Inflammatory macrophage (primary cell): ENCODE measurements at regions not wholly inside any gene's neighbourhood (a gene's known extent, or its start where the extent isn't known, plus 50 kb on each side); places are given as distances from the start of the nearest gene placed in this dataset.
"Not testable (repeated sequence)": the region's sequence is repeated elsewhere in the genome, so short reads cannot be mapped to it uniquely, and the experiment has no call there.

Experiments
- DNase-seq, 2 donors: peaks; one replicate each; pipeline ENCODE4 v3.0.0-alpha.2; 2020 to 2022

GRCh38 chr15:54840621-54841398 is 355.9 kb downstream of the RSL24D1 start:
- no peak for DNase-seq

- no peak for DNase-seq
Observed at GRCh38 chr15:54839379-54839778, 357.4 kb downstream of the RSL24D1 start.

GRCh38 chr15:54836052-54836795 is 360.5 kb downstream of the RSL24D1 start:
- no peak for DNase-seq

DNA sequence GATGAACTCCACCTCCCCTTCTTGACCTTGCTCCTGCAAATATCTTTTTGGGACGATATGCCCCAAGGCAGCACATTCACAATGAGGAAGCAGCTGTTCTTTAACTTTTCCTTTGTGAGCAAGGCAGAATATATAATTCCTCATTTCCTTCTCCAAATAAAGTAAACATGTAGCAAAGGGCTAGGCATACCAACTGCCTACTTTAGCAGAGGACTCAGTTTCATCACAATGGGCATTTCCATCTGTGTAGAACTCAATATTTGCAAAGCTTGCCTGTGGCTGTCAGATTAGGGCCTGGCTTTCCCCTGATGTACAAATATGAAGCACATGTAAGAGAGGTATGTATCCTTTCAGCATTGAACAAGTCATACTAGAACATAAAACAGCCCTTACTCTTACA is 366.9 kb downstream of the RSL24D1 start:
- DNase-seq, result peak in 1 of 2 donors; percentile 11

DNA sequence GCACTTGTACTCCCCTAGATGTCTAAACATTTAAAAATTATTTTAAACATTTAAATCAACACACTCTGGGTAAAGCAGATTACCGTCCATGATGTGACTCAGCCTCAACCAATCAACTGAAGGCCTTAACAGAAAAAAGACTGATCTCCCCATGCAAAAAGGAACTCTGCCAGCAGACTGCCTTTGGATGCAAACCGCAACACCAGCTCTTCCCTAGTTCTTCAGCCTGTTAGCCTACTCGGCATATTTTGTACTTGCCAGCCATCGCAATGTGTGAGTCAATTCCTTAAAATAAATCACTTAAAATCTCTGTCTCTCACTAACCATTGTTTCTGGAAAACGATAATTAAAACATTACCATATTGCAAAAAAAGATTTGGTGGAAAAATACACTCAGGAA is 375.9 kb downstream of the RSL24D1 start:
- DNase-seq, result peak in 1 of 2 donors; percentile 52

GRCh38 chr15:54820098-54820497 is 376.6 kb downstream of the RSL24D1 start:
- DNase-seq, result peak; percentile 41 to 47

DNA sequence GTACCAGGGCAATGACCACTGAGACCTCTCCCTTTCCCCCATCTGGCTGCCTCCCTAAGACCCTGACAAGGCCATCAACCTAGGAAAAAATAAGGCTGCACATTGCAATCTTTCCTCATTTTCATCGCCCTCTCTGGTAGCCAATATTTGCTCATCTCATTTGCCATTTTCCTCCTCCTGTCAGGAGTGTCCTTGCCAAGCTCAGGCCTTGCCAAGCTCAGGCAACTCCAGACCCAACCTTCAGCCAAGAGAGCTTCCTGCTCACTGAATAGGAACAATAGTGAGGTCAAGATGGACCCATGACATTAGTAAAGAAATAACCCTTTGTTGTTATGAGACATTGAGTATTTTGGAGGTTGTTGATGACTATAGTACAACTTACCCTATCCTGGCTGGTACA is 380.3 kb downstream of the RSL24D1 start:
- no peak for DNase-seq

DNA sequence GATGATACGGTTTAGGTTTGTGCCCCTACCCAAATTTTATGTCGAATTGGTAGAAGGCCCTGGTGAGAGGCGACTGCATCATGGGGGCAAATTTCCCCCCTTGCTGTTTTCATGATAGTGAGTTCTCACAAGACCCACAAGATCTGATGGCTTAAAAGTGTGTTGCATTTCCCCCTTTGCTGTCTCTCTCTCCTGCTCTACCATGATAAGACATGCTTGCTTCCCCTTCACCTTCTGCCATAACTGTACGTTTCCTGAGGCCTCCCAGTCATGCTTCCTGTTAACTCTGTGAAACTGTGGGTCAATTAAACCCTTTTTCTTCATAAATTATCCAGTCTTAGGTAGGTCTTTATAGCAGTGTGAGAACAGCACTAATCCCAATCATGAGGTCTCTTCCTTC is 381.2 kb downstream of the RSL24D1 start:
- no peak for DNase-seq

GRCh38 chr15:54812383-54812782 is 384.4 kb downstream of the RSL24D1 start:
- DNase-seq, result no peak

- DNase-seq, result no peak
Observed at GRCh38 chr15:54810496-54810895, 386.2 kb downstream of the RSL24D1 start.

GRCh38 chr15:54810031-54810430 is 386.7 kb downstream of the RSL24D1 start:
- DNase-seq, result no peak

GRCh38 chr15:54808321-54808720 is 388.4 kb downstream of the RSL24D1 start:
- no peak for DNase-seq

DNA sequence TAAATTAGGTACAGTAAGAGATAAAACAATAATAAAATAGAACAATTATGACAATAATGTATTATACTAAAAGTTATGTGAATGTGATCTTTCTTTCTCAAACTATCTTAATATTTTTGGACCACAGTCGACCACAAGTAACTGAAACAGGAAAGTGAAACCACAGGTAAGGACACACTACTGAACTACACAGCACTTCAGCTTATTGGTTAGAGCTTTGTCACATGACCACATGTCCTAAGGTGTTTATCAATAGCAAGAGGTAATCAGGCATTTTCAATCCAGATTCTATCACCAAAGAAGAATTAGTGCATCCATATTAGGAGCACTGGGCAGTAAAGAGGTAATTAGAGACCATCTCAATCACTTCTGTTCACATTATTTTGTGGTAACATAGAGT is 392.8 kb downstream of the RSL24D1 start:
- DNase-seq, result no peak

- DNase-seq, result peak; percentile 86 to 88
Observed at GRCh38 chr15:54803134-54803808, 393.5 kb downstream of the RSL24D1 start.

GRCh38 chr15:54792526-54792925 is 404.2 kb downstream of the RSL24D1 start:
- no peak for DNase-seq

DNA sequence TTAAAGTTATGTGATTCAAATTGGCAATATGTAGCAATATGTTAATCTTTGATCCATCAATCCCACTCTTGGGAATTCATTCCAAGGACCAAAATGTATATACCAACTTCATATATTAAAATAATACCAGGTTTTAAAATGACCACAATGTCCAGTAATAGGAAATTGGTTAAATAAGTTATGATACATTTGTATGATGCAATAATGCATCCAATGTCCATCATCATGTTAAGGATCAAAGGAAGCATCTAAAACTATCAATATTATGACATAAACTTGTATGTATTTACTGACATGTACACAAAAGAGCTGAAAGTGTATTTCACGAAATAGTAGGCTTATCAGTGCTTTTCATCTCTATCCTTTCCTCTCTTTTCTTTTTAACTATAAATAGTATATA is 406.0 kb downstream of the RSL24D1 start:
- no peak for DNase-seq

DNA sequence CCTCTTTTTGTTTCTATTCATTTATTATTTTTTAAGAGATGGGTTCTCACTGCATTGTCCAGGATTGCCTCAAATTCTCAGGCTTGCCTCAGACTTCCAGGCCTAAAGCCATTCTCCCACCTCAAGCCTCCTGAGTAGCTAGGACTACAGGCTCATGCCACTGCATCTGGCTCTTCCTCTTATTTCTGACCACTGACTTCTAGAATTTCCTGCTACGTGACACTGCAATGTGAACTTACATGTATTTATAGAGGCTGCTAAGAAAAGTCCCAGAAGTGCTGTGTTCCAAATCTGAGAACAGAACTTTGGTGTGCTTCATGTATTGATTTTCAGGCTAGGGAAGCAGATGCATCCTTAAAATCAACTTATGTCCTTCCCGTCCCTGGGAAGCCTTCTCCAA is 407.4 kb downstream of the RSL24D1 start:
- DNase-seq, result peak; percentile 44

DNA sequence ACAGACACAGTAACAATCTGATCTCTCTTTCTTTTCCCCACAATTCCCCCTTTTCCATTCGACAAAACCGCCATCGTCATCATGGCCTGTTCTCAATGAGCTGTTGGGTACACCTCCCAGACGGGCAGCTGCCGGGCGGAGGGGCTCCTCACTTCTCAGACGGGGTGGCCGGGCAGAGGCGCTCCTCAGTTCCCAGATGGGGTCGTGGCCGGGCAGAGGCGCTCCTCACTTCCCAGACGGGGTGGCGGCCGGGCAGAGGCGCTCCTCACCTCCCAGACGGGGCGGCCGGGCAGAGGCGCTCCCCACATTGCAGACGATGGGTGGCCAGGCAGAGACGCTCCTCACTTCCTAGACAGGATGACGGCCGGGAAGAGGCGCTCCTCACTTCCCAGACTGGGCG is 415.5 kb downstream of the RSL24D1 start:
- not testable (repeated sequence) for DNase-seq

GRCh38 chr15:54779271-54779670 is 417.5 kb downstream of the RSL24D1 start:
- no peak for DNase-seq

- DNase-seq, result no peak
Observed at GRCh38 chr15:54776410-54776809, 420.3 kb downstream of the RSL24D1 start.

GRCh38 chr15:54772663-54773062 is 424.1 kb downstream of the RSL24D1 start:
- DNase-seq, result no peak

DNA sequence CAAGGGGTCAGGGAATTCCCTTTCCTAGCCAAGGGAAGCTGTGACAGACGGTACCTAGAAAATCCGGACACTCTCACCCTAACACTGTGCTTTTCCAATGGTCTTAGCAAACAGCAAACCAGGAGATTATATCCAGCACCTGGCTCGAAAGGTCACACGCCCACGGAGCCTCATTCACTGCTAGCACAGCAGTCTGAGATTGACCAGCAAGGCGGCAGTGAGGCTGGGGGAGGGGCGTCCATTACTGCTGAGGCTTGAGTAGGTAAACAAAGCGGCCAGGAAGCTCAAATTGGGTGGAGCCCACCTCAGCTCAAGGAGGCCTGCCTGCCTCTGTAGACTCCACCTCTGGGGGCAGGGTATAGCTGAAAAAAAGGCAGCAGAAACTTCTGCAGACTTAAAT is 447.3 kb downstream of the RSL24D1 start:
- DNase-seq, result not testable (repeated sequence)

DNA sequence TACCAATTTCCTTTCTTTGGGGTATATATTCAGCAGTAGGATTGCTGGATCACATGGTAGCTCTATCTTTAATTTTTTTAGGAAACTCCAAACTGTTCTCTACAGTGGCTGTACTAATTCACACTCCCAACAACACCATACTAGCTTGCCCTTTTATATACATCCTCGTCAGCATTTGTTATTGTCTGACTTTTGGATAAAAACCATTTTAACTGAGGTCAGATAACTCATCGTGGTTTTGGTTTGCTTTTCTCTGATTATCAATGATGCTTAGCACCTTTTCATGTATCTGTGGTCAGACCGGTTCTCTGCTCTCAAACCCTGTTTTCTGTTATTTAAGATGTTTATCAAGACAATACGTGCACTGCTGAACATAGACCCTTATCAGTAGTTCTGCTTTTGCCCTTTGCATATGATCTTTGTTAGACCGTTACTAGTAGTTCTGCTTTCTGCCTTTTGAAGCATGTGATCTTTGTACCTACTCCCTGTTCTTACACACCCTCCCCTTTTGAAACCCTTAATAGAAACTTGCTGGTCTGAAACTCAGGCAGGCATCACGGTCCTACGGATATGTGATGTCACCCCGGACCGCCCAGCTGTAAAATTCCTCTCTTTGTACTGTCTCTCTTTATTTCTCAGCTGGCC is 474.3 kb downstream of the RSL24D1 start:
- no peak for DNase-seq
